SK-N-SH (cell line): ENCODE measurements at regions not wholly inside any gene's neighbourhood (a gene's known extent, or its start where the extent isn't known, plus 50 kb on each side); places are given as distances from the start of the nearest gene placed in this dataset.

Source experiments
- CTCF ChIA-PET: fragments of 300-600, 350-600 bp; formaldehyde crosslinking; extraction: SDS; loops from one replicate; lab custom pipeline; 2021; lab: Yijun Ruan, JAX
- POLR2A ChIA-PET: fragments of 350-600 bp; sonication (Branson Sonifier 250); formaldehyde crosslinking; extraction: SDS; loops from one replicate; lab custom pipeline; 2020; ENCODE audit warnings: antibody characterized with exemption, inconsistent platforms; lab: Yijun Ruan, JAX
- DNase-seq: peaks from one replicate; pipeline ENCODE4 v3.0.0; 2012
- H2AFZ ChIP-seq: fragments of 200-600 bp; sonication (generic); 2 replicates; pipeline ENCODE4 v1.8.1; 2016; ENCODE audit warnings: antibody characterized with exemption, mild to moderate bottlenecking, low read depth
- H3F3A ChIP-seq: fragments of 200-600 bp; sonication (generic); replicated peaks from 2 replicates; pipeline ENCODE3; 2016; ENCODE audit warnings: antibody characterized with exemption, mild to moderate bottlenecking; ENCODE audit not compliant: insufficient read depth
- H3K27ac ChIP-seq, 2 experiments: fragments of 200-500 bp in 1 of 2; fragments of 200-600 bp in 1 of 2; sonication (Bioruptor generic) in 1 of 2; sonication (generic), shearing (Covaris generic) in 1 of 2; 2 replicates each; pipeline versions ENCODE4 v1.5.1 to v1.6.1; 2014 to 2016; ENCODE audit warnings: low read depth in 2 of 2, inconsistent platforms in 1 of 2, low read length in 1 of 2, mild to moderate bottlenecking in 1 of 2, mixed read lengths in 1 of 2
- H3K27me3 ChIP-seq: fragments of 200-600 bp; sonication (generic), shearing (Covaris generic); 2 replicates; pipeline ENCODE4 v1.6.1; 2016; ENCODE audit warnings: mixed run types; ENCODE audit not compliant: insufficient read depth
- H3K36me3 ChIP-seq, 2 experiments: fragments of 200-500 bp in 1 of 2; fragments of 200-600 bp in 1 of 2; sonication (Bioruptor generic) in 1 of 2; sonication (generic) in 1 of 2; replicated peaks in 1 of 2; 2 replicates each; pipeline versions ENCODE3 to v1.5.1; 2014 to 2016; ENCODE audit warnings: low read length in 1 of 2, mild to moderate bottlenecking in 1 of 2; ENCODE audit not compliant: insufficient read depth in 2 of 2, control insufficient read depth in 1 of 2
- H3K4me1 ChIP-seq, 2 experiments: fragments of 200-500 bp in 1 of 2; fragments of 200-600 bp in 1 of 2; sonication (Bioruptor generic) in 1 of 2; sonication (generic), shearing (Covaris generic) in 1 of 2; 2 replicates each; pipeline versions ENCODE4 v1.5.1 to v1.6.1; 2014 to 2016; ENCODE audit warnings: low read depth in 1 of 2, low read length in 1 of 2, mixed run types in 1 of 2; ENCODE audit not compliant: insufficient read depth in 2 of 2, control insufficient read depth in 1 of 2
- H3K4me2 ChIP-seq: fragments of 200-600 bp; sonication (generic), shearing (Covaris generic); 2 replicates; pipeline ENCODE4 v1.6.1; 2017; ENCODE audit warnings: mixed run types
- H3K4me3 ChIP-seq, 2 experiments: fragments of 200-500 bp in 1 of 2; fragments of 200-600 bp in 1 of 2; sonication (Bioruptor generic) in 1 of 2; sonication (generic), shearing (Covaris generic) in 1 of 2; 2 replicates each; pipeline versions ENCODE4 v1.5.1 to v1.8.1; 2014 to 2016; ENCODE audit warnings: low read depth in 2 of 2, inconsistent platforms in 1 of 2, low read length in 1 of 2, mild to moderate bottlenecking in 1 of 2, mixed read lengths in 1 of 2, moderate library complexity in 1 of 2
- H3K79me2 ChIP-seq: fragments of 200-600 bp; sonication (generic); 2 replicates; pipeline ENCODE4 v1.8.1; 2017; ENCODE audit warnings: mild to moderate bottlenecking; ENCODE audit not compliant: insufficient read depth
- H3K9ac ChIP-seq: fragments of 200-600 bp; sonication (generic); 2 replicates; pipeline ENCODE4 v1.6.1; 2017; ENCODE audit warnings: mixed run types
- H3K9me2 ChIP-seq: fragments of 200-600 bp; sonication (generic); 2 replicates; pipeline ENCODE4 v1.6.1; 2017; ENCODE audit warnings: mixed run types
- H3K9me3 ChIP-seq: fragments of 200-600 bp; sonication (generic); 2 replicates; pipeline ENCODE4 v1.6.1; 2017; ENCODE audit warnings: mixed run types, mild to moderate bottlenecking, moderate library complexity
- H4K20me1 ChIP-seq: fragments of 200-600 bp; sonication (generic); 2 replicates; pipeline ENCODE4 v1.6.1; 2017; ENCODE audit warnings: mild to moderate bottlenecking, mixed run types; ENCODE audit not compliant: insufficient read depth
- ELF1 ChIP-seq: IDR thresholded peaks from 2 replicates; pipeline ENCODE4 v1.4.0; 2012
- GABPA ChIP-seq: IDR thresholded peaks from 2 replicates; pipeline ENCODE4 v1.4.0; 2012; ENCODE audit warnings: low read depth, mild to moderate bottlenecking
- IRF3 ChIP-seq: fragments of 150-350 bp; IDR thresholded peaks from 2 replicates; pipeline ENCODE4 v1.6.1; 2016; ENCODE audit warnings: mild to moderate bottlenecking, low read depth, low read length
- JUND ChIP-seq: IDR thresholded peaks from 2 replicates; pipeline ENCODE4 v1.4.0; 2012
- MAX ChIP-seq: IDR thresholded peaks from 2 replicates; pipeline ENCODE4 v1.4.0; 2012; ENCODE audit warnings: low read depth
- MEF2A ChIP-seq: IDR thresholded peaks from 2 replicates; pipeline ENCODE4 v1.4.0; 2012; ENCODE audit warnings: low read depth, borderline replicate concordance
- MXI1 ChIP-seq: IDR thresholded peaks from 2 replicates; pipeline ENCODE4 v1.6.1; 2012; ENCODE audit warnings: mild to moderate bottlenecking, low read depth, low read length, improper control_type of control experiment
- NRF1 ChIP-seq: IDR thresholded peaks from 2 replicates; pipeline ENCODE4 v1.6.1; 2012; ENCODE audit warnings: low read depth, mild to moderate bottlenecking, low read length
- RCOR1 ChIP-seq: fragments of 150-350 bp; IDR thresholded peaks from 2 replicates; pipeline ENCODE4 v1.6.1; 2017; ENCODE audit warnings: antibody characterized with exemption, low read length
- REST ChIP-seq: IDR thresholded peaks from 2 replicates; pipeline ENCODE4 v1.6.1; 2012; ENCODE audit warnings: mild to moderate bottlenecking, low read depth, low read length, moderate library complexity
- SIN3A ChIP-seq: IDR thresholded peaks from 2 replicates; pipeline ENCODE4 v1.6.1; 2012; ENCODE audit warnings: low read depth, mild to moderate bottlenecking, low read length, moderate library complexity, borderline replicate concordance
- SMC3 ChIP-seq: IDR thresholded peaks from 2 replicates; pipeline ENCODE4 v1.6.1; 2012; ENCODE audit warnings: low read depth, low read length, improper control_type of control experiment
- TCF12 ChIP-seq: IDR thresholded peaks from 2 replicates; pipeline ENCODE4 v1.4.0; 2012
- WGBS: methylation state at CpG from one replicate; pipeline ENCODE4 v1.1.6; 2017; ENCODE audit warnings: low lambda C conversion rate; 5-methylcytosine and 5-hydroxymethylcytosine counted together
- TF ChIP-seq, protein P1 (sequence below): IDR thresholded peaks from 2 replicates; pipeline ENCODE4 v1.4.0; 2012; ENCODE audit warnings: low read depth, borderline replicate concordance

DNA sequence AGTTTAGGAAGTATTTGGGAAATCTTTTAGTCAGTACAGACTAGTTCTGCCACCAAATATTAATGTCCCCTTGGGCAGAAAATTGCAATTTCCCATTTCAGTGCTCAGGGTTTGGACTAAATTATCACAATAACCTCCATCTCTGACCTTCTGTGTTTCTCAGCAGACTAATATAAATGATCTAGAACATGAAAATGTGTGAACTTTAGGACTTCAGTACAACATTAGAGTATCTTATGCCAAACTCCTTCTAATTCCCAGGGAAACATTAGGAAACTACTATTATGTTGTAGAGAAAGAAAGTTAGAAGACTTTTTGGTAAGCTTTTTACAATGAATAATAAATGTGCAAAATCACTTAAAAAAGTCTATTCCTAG is 1087.6 kb upstream of the CITED2 start:
- no peaks in the 10 kb centered on the region for H4K20me1 ChIP-seq
- no peaks in the 10 kb centered on the region for H3K36me3 ChIP-seq
- H3K9ac ChIP-seq: no peak overlapping the region
- H3K79me2 ChIP-seq: no peaks in the 10 kb centered on the region
- H3K27me3 ChIP-seq: no peaks in the 10 kb centered on the region
- H3K4me2 ChIP-seq: no peak overlapping the region
- CTCF ChIA-PET: interaction anchor here (0.6 kb wide), 1 partner anchor 214 kb away, joined by 3 read pairs; no protein-coding TSS in a partner anchor
- H3K4me3 ChIP-seq: no peak overlapping the region
- H3K9me2 ChIP-seq: no peaks in the 10 kb centered on the region
- no peak for DNase-seq
- POLR2A ChIA-PET: no interaction called here
- no peaks in the 10 kb centered on the region; a peak in 1 of 4 replicates for H3K4me1 ChIP-seq
- H3K9me3 ChIP-seq: peaks cover 5% of the 10 kb centered on the region; the same call in 1 of the 2 replicates
- TF ChIP-seq NRF1: no peak
- TF ChIP-seq, protein P1, sequence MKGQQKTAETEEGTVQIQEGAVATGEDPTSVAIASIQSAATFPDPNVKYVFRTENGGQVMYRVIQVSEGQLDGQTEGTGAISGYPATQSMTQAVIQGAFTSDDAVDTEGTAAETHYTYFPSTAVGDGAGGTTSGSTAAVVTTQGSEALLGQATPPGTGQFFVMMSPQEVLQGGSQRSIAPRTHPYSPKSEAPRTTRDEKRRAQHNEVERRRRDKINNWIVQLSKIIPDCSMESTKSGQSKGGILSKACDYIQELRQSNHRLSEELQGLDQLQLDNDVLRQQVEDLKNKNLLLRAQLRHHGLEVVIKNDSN: no peak
- no peak for TF ChIP-seq IRF3
- TF ChIP-seq MXI1: no peak
- H3K27ac ChIP-seq: peak overlapping the region; percentile 48 to 77; a peak in 3 of 4 replicates
- peak overlapping the region; percentile 85; the same call in 1 of the 2 replicates for H2AFZ ChIP-seq
- peaks cover 5% of the 10 kb centered on the region for H3F3A ChIP-seq

GRCh38 chr6:140460267-140460666 is 1085.8 kb upstream of the CITED2 start:
- no peak overlapping the region for H3K4me2 ChIP-seq
- no peaks in the 10 kb centered on the region for H3K9me2 ChIP-seq
- 13% methylated on average over 1 of the region's 1 CpG for WGBS
- peaks cover 3% of the 10 kb centered on the region; the same call in 1 of the 2 replicates for H3K9me3 ChIP-seq
- peak overlapping the region; percentile 22; the same call in 1 of the 2 replicates for H2AFZ ChIP-seq
- no peaks in the 10 kb centered on the region for H3K27me3 ChIP-seq
- H3F3A ChIP-seq: peaks cover 5% of the 10 kb centered on the region
- H3K36me3 ChIP-seq: no peaks in the 10 kb centered on the region
- H3K79me2 ChIP-seq: no peaks in the 10 kb centered on the region
- H3K9ac ChIP-seq: no peak overlapping the region
- no peaks in the 10 kb centered on the region; a peak in 1 of 4 replicates for H3K4me1 ChIP-seq
- H3K4me3 ChIP-seq: no peak overlapping the region
- H4K20me1 ChIP-seq: no peaks in the 10 kb centered on the region
- POLR2A ChIA-PET: no interaction called here
- no peak overlapping the region for H3K27ac ChIP-seq
- CTCF ChIA-PET: no interaction called here
- DNase-seq: no peak
- TF ChIP-seq TCF12: no peak
- no peak for TF ChIP-seq SIN3A
- no peak for TF ChIP-seq JUND
- TF ChIP-seq GABPA: no peak
- no peak for TF ChIP-seq ELF1
- no peak for TF ChIP-seq REST
- no peak for TF ChIP-seq MEF2A
- TF ChIP-seq, protein P1: no peak
- TF ChIP-seq SMC3: no peak
- no peak for TF ChIP-seq MAX
- no peak for TF ChIP-seq RCOR1
